H1 (cell line): ENCODE measurements at regions not wholly inside any gene's neighbourhood (a gene's known extent, or its start where the extent isn't known, plus 50 kb on each side); places are given as distances from the start of the nearest gene placed in this dataset.

Experiments
- CTCF ChIA-PET: fragments of 300-600 bp; sonication (Branson Sonifier 250); formaldehyde crosslinking; loops from one replicate; lab custom pipeline; 2021; ENCODE audit not compliant: partially characterized antibody; lab: Charles Lee
- POLR2A ChIA-PET: fragments of 300-600 bp; sonication (Branson Sonifier 250); formaldehyde crosslinking; loops from one replicate; lab custom pipeline; 2021; ENCODE audit warnings: inconsistent platforms; ENCODE audit not compliant: partially characterized antibody; lab: Charles Lee
- DNase-seq, 2 experiments: peaks; one replicate each; pipeline versions ENCODE4 v3.0.0 to v3.0.0-alpha.2; 2010 to 2022; ENCODE audit warnings: low spot score in 2 of 2, low read depth in 1 of 2, mixed read lengths in 1 of 2
- FAIRE-seq: peaks from 2 replicates; lab custom pipeline; 2011; peaks lifted over from hg19 to GRCh38; lab: Jason Lieb, UNC
- H2AFZ ChIP-seq: 2 replicates; pipeline ENCODE4 v1.8.1; 2012; ENCODE audit warnings: low read length, inconsistent platforms
- H2AK5ac ChIP-seq: 2 replicates; pipeline ENCODE4 v1.6.1; 2013; ENCODE audit warnings: low read depth, low read length
- H2BK120ac ChIP-seq: replicated peaks from 2 replicates; pipeline ENCODE3; 2013; ENCODE audit warnings: low read depth, low read length, inconsistent platforms
- H2BK12ac ChIP-seq: 2 replicates; pipeline ENCODE4 v1.6.1; 2013; ENCODE audit warnings: low read depth, low read length
- H2BK15ac ChIP-seq: 2 replicates; pipeline ENCODE4 v1.6.1; 2013; ENCODE audit warnings: low read length
- H2BK20ac ChIP-seq: 2 replicates; pipeline ENCODE4 v1.6.1; 2013; ENCODE audit warnings: low read length
- H2BK5ac ChIP-seq: 2 replicates; pipeline ENCODE4 v1.6.1; 2013; ENCODE audit warnings: low read depth, low read length
- H3K14ac ChIP-seq: 2 replicates; pipeline ENCODE4 v1.6.1; 2013; ENCODE audit warnings: inconsistent platforms; ENCODE audit not compliant: insufficient read length
- H3K18ac ChIP-seq: 2 replicates; pipeline ENCODE4 v1.6.1; 2013; ENCODE audit warnings: low read length; ENCODE audit errors: extremely low read depth
- H3K23ac ChIP-seq: 2 replicates; pipeline ENCODE4 v1.6.1; 2013; ENCODE audit warnings: inconsistent platforms; ENCODE audit not compliant: insufficient read length
- H3K23me2 ChIP-seq: 2 replicates; pipeline ENCODE4 v1.6.1; 2013; ENCODE audit warnings: low read depth, low read length
- H3K27ac ChIP-seq: 2 replicates; pipeline ENCODE4 v1.6.1; 2011; ENCODE audit warnings: low read depth, low read length, inconsistent platforms
- H3K27me3 ChIP-seq, 4 experiments: replicated peaks in 1 of 4; 1 replicate in 1 of 4; 2 replicates in 3 of 4; pipeline versions ENCODE4 v1.6.1 to v1.8.1; 2011 to 2013; ENCODE audit warnings: low read length in 3 of 4, mild to moderate bottlenecking in 3 of 4, inconsistent platforms in 2 of 4, mixed read lengths in 2 of 4, moderate library complexity in 1 of 4; ENCODE audit not compliant: control insufficient read depth in 3 of 4, insufficient read depth in 3 of 4; ENCODE audit errors: extremely low read depth in 1 of 4
- H3K36me3 ChIP-seq, 4 experiments: 2 replicates each; pipeline versions ENCODE4 v1.6.1 to v1.8.1; 2011 to 2013; ENCODE audit warnings: mild to moderate bottlenecking in 4 of 4, low read length in 3 of 4, moderate library complexity in 2 of 4, control low read depth in 1 of 4, inconsistent platforms in 1 of 4; ENCODE audit not compliant: insufficient read depth in 4 of 4, control insufficient read depth in 2 of 4
- H3K4ac ChIP-seq: replicated peaks from 2 replicates; pipeline ENCODE3; 2013; ENCODE audit warnings: low read length, low read depth, mixed read lengths, inconsistent platforms; ENCODE audit not compliant: insufficient read length
- H3K4me1 ChIP-seq, 4 experiments: replicated peaks in 1 of 4; 1 replicate in 1 of 4; 2 replicates in 3 of 4; pipeline versions ENCODE4 v1.6.1 to v1.8.1; 2011 to 2013; ENCODE audit warnings: low read length in 3 of 4, inconsistent platforms in 2 of 4, mixed read lengths in 1 of 4; ENCODE audit not compliant: insufficient read depth in 4 of 4, control insufficient read depth in 3 of 4
- H3K4me2 ChIP-seq, 2 experiments: 2 replicates each; pipeline versions ENCODE4 v1.6.1 to v1.8.1; 2011 to 2013; ENCODE audit warnings: low read depth in 2 of 2, low read length in 2 of 2, control low read depth in 1 of 2, inconsistent platforms in 1 of 2, mild to moderate bottlenecking in 1 of 2; ENCODE audit not compliant: insufficient read depth in 1 of 2
- H3K4me3 ChIP-seq, 4 experiments: fragments of 200-600, 300-600 bp in 1 of 4; sonication (generic), shearing (Covaris generic), sonication (Bioruptor Twin) in 1 of 4; 2 replicates each; pipeline versions ENCODE4 v1.5.1 to v1.8.1; 2011 to 2016; ENCODE audit warnings: low read length in 4 of 4, low read depth in 3 of 4, control low read depth in 2 of 4, inconsistent platforms in 2 of 4, mild to moderate bottlenecking in 2 of 4, mixed read lengths in 1 of 4, moderate library complexity in 1 of 4; ENCODE audit not compliant: insufficient read depth in 2 of 4; ENCODE audit errors: extremely low read depth in 1 of 4
- H3K56ac ChIP-seq: replicated peaks from 2 replicates; pipeline ENCODE3; 2013; ENCODE audit warnings: low read depth, mild to moderate bottlenecking, mixed read lengths, low read length, inconsistent platforms; ENCODE audit not compliant: insufficient read length
- H3K79me1 ChIP-seq: 2 replicates; pipeline ENCODE4 v1.6.1; 2013; ENCODE audit warnings: low read depth, low read length, control low read depth
- H3K79me2 ChIP-seq, 2 experiments: 2 replicates each; pipeline versions ENCODE4 v1.6.1 to v1.8.1; 2012 to 2013; ENCODE audit warnings: low read length in 2 of 2, mild to moderate bottlenecking in 2 of 2, inconsistent platforms in 1 of 2; ENCODE audit not compliant: insufficient read depth in 2 of 2, control insufficient read depth in 1 of 2
- H3K9ac ChIP-seq, 4 experiments: replicated peaks in 1 of 4; 1 replicate in 1 of 4; 2 replicates in 3 of 4; pipeline versions ENCODE4 v1.6.1 to v1.8.1; 2011 to 2013; ENCODE audit warnings: low read depth in 3 of 4, low read length in 3 of 4, control low read depth in 2 of 4, mild to moderate bottlenecking in 2 of 4, moderate library complexity in 2 of 4, inconsistent platforms in 1 of 4; ENCODE audit errors: extremely low read depth in 1 of 4
- H3K9me3 ChIP-seq, 2 experiments: 2 replicates each; pipeline versions ENCODE4 v1.6.1 to v1.8.1; 2012 to 2013; ENCODE audit warnings: mild to moderate bottlenecking in 2 of 2, moderate library complexity in 2 of 2, control low read depth in 1 of 2, inconsistent platforms in 1 of 2, low read depth in 1 of 2, low read length in 1 of 2, mixed read lengths in 1 of 2; ENCODE audit not compliant: insufficient read depth in 2 of 2
- H4K20me1 ChIP-seq, 2 experiments: replicated peaks in 1 of 2; 2 replicates each; pipeline versions ENCODE3 to v1.8.1; 2011 to 2013; ENCODE audit warnings: inconsistent platforms in 2 of 2, low read length in 2 of 2, mild to moderate bottlenecking in 1 of 2; ENCODE audit not compliant: insufficient read depth in 2 of 2, control insufficient read depth in 1 of 2
- H4K5ac ChIP-seq: 2 replicates; pipeline ENCODE4 v1.6.1; 2013; ENCODE audit warnings: low read length, low read depth, mixed read lengths, inconsistent platforms; ENCODE audit not compliant: insufficient read length
- H4K8ac ChIP-seq: 2 replicates; pipeline ENCODE4 v1.8.0; 2013; ENCODE audit warnings: mild to moderate bottlenecking, moderate library complexity, low read length, inconsistent platforms; ENCODE audit not compliant: insufficient read depth; ENCODE audit errors: extremely low read depth
- H4K91ac ChIP-seq: replicated peaks from 2 replicates; pipeline ENCODE3; 2013; ENCODE audit warnings: low read length, mixed read lengths, inconsistent platforms; ENCODE audit not compliant: insufficient read length
- BRCA1 ChIP-seq: IDR thresholded peaks from 2 replicates; pipeline ENCODE4 v1.6.1; 2012; ENCODE audit warnings: low read depth, low read length, improper control_type of control experiment
- CBX8 ChIP-seq: fragments of 300-800, 300-1000 bp; sonication (generic); IDR thresholded peaks from 2 replicates; pipeline ENCODE4 v1.7.1; 2016; ENCODE audit warnings: low read depth, low read length, borderline replicate concordance
- CHD1 ChIP-seq: IDR thresholded peaks from 2 replicates; pipeline ENCODE4 v1.6.1; 2012; ENCODE audit warnings: low read depth, low read length, improper control_type of control experiment
- FOSL1 ChIP-seq: IDR thresholded peaks from 2 replicates; pipeline ENCODE4 v1.6.1; 2011; ENCODE audit warnings: mild to moderate bottlenecking, low read depth, low read length, moderate library complexity; ENCODE audit not compliant: insufficient read depth
- HDAC2 ChIP-seq, 2 experiments: fragments of 300-600 bp in 1 of 2; sonication (generic) in 1 of 2; IDR thresholded peaks; 2 replicates each; pipeline ENCODE4 v1.6.1; 2011 to 2012; ENCODE audit warnings: low read depth in 2 of 2, low read length in 2 of 2, mild to moderate bottlenecking in 2 of 2, moderate library complexity in 2 of 2, borderline replicate concordance in 1 of 2, inconsistent platforms in 1 of 2
- JUND ChIP-seq: IDR thresholded peaks from 2 replicates; pipeline ENCODE4 v1.6.1; 2011; ENCODE audit warnings: mild to moderate bottlenecking, improper control_type of control experiment, low read length
- KDM5A ChIP-seq: fragments of 200-600 bp; IDR thresholded peaks from 2 replicates; pipeline ENCODE4 v1.7.1; 2012; ENCODE audit warnings: mild to moderate bottlenecking, low read length, inconsistent platforms, mixed read lengths
- SIX5 ChIP-seq: IDR thresholded peaks from 2 replicates; pipeline ENCODE4 v1.6.1; 2011; ENCODE audit warnings: mild to moderate bottlenecking, low read depth, low read length
- SP1 ChIP-seq: IDR thresholded peaks from 2 replicates; pipeline ENCODE4 v1.6.1; 2011; ENCODE audit warnings: low read depth, low read length
- SP2 ChIP-seq: IDR thresholded peaks from 2 replicates; pipeline ENCODE4 v1.6.1; 2012; ENCODE audit warnings: mild to moderate bottlenecking, low read length, inconsistent platforms
- YY1 ChIP-seq: IDR thresholded peaks from 2 replicates; pipeline ENCODE4 v1.6.1; 2011; ENCODE audit warnings: low read depth, mild to moderate bottlenecking, low read length
- ZNF274 ChIP-seq: IDR thresholded peaks from 2 replicates; pipeline ENCODE4 v1.7.0; 2012; ENCODE audit warnings: low read length, borderline replicate concordance; ENCODE audit errors: extremely low read depth
- WGBS, 2 experiments: shearing (Covaris generic) in 1 of 2; methylation state at CpG; one replicate each; pipeline versions ENCODE4 v1.1.6 to v1.1.7; 2013 to 2015; ENCODE audit warnings: low lambda C conversion rate in 2 of 2, mixed read lengths in 2 of 2, inconsistent platforms in 1 of 2, low coverage in 1 of 2, missing lambda C conversion rate in 1 of 2; ENCODE audit not compliant: insufficient replicate concordance in 2 of 2, insufficient coverage in 1 of 2, insufficient read length in 1 of 2; ENCODE audit errors: extremely low coverage in 1 of 2, missing lambda C conversion rate in 1 of 2; 5-methylcytosine and 5-hydroxymethylcytosine counted together

- no peak overlapping the region for H2BK120ac ChIP-seq
- H3K9ac ChIP-seq: no peak overlapping the region
- no peak overlapping the region for H2BK15ac ChIP-seq
- no peak overlapping the region for H2BK20ac ChIP-seq
- H3K23ac ChIP-seq: no peak overlapping the region
- 0 out of 2 replicates have a peak overlapping the region, but pooled peaks have one; percentile 43 for H2BK12ac ChIP-seq
- no peaks in the 10 kb centered on the region for H3K23me2 ChIP-seq
- H3K4ac ChIP-seq: no peak overlapping the region
- no peaks in the 10 kb centered on the region for H3K9me3 ChIP-seq
- H3K14ac ChIP-seq: no peak overlapping the region
- H3K27me3 ChIP-seq: no peaks in the 10 kb centered on the region; a peak in 1 of 7 replicates
- no peak overlapping the region for H2AFZ ChIP-seq
- H3K4me1 ChIP-seq: peaks cover 0 to 8% (median 0%) of the 10 kb centered on the region in 4 experiments; a peak in 2 of 7 replicates
- H3K4me3 ChIP-seq: no peak overlapping the region
- H3K27ac ChIP-seq: no peak overlapping the region
- 100% methylated on average over 2 of the region's 2 CpGs; no CpG with 5 or more reads in 1 of the 2 experiments for WGBS, 2 experiments
- no peaks in the 10 kb centered on the region for H4K20me1 ChIP-seq
- no peak overlapping the region for H3K4me2 ChIP-seq
- FAIRE-seq: no peak
- no peak for DNase-seq
- H3K79me2 ChIP-seq: no peaks in the 10 kb centered on the region
- no peak overlapping the region for H2AK5ac ChIP-seq
- POLR2A ChIA-PET: no interaction called here
- no peak overlapping the region for H4K91ac ChIP-seq
- no peaks in the 10 kb centered on the region for H3K36me3 ChIP-seq
- no peak for TF ChIP-seq BRCA1
- no peak for TF ChIP-seq FOSL1
- no peak for TF ChIP-seq SIX5
- no peak for TF ChIP-seq JUND
- TF ChIP-seq ZNF274: no peak
- no peak for TF ChIP-seq CBX8
- no peak for TF ChIP-seq SP1
- no peak for TF ChIP-seq SP2
- TF ChIP-seq CHD1: no peak
- no peak for TF ChIP-seq HDAC2 (IDR thresholded peaks at IDR 0.05; ENCODE audit: borderline replicate concordance in 1 of 2, low read depth in 2 of 2, low read length in 2 of 2)
- no peak for TF ChIP-seq KDM5A
- TF ChIP-seq YY1: no peak
- no peak overlapping the region for H3K56ac ChIP-seq
- H4K8ac ChIP-seq: no peak overlapping the region
- H3K79me1 ChIP-seq: no peaks in the 10 kb centered on the region
- H3K18ac ChIP-seq: no peak overlapping the region
- CTCF ChIA-PET: interaction anchor here (0.6 to 1.4 kb wide), 4 partner anchors 8 to 118 kb away, joined by 3 to 4 read pairs (median 3); no protein-coding TSS in a partner anchor
- H2BK5ac ChIP-seq: 0 out of 2 replicates have a peak overlapping the region, but pooled peaks have one; percentile 52
- H4K5ac ChIP-seq: no peak overlapping the region
Measured at GRCh38 chr3:10620833-10621082, 115.4 kb upstream of the ATP2B2 start.
